DMS114 treated with DMSO at 0.1 percent for 48 hours (cell line): ENCODE measurements at regions not wholly inside any gene's neighbourhood (a gene's known extent, or its start where the extent isn't known, plus 50 kb on each side); places are given as distances from the start of the nearest gene placed in this dataset.
"Not testable (repeated sequence)": the region's sequence is repeated elsewhere in the genome, so short reads cannot be mapped to it uniquely, and the experiment has no call there.

Experiments used
- DNase-seq: peaks from one replicate; lab custom pipeline; 2025; ENCODE audit not compliant: unreplicated experiment; lab: John Stamatoyannopoulos, UW

DNA sequence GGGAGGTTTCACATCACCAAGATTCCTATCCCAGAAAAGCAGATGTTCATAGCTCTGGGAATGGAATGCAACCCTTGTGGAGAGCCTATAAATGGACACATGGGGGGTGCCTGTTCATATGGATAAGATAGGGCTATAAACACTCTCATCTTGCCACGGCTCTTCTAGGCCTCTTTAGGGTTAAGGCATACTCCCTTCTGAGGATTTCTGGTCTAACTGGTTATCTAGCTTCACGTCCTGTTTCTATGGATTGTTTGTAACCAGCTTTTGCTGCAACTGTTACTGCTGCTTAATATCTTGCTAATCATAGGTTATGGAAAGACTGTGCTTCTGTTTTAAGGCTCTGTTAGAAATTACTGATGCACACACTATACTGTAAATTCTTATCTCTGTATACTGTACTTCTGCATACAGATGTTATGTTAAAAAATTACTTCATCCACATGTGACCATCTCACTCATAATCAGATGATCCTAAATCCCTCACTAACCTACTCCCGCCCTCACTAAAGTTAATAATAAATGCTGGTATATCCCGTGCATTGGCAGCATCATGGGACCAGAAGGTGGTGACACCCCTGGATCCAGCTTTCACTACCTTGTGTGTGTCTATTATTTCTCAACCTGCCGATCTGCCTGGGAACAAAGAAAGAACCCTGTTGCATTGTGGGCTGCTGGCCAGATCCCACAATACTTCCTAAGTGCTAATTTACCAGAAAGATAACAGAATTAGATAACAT, 68.7 kb downstream of the PRKAB2 start:
- not testable (repeated sequence) for DNase-seq

GRCh38 chr1:147099192-147099591, 73.1 kb downstream of the PRKAB2 start:
- no peak for DNase-seq

GRCh38 chr1:147098338-147098973, 73.8 kb downstream of the PRKAB2 start:
- peak; percentile 35 for DNase-seq

DNA sequence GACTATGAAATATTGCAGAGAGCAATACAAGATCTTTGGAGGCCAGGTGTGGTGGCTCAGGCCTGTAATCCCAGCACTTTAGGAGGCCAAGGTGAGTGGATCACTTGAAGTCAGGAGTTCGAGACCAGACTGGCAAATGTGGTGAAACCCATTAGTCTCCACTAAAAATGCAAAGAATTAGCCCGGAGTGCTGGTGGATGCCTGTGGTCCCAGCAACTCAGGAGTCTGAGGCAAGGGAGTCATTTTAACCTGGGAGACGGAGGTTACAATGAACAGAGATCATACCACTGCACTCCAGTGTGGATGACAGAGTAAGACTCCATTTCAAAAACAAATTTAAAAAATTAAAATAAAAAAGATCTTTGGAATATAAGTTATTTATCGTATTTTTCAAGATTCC, 76.6 kb downstream of the PRKAB2 start:
- DNase-seq = no peak

DNA sequence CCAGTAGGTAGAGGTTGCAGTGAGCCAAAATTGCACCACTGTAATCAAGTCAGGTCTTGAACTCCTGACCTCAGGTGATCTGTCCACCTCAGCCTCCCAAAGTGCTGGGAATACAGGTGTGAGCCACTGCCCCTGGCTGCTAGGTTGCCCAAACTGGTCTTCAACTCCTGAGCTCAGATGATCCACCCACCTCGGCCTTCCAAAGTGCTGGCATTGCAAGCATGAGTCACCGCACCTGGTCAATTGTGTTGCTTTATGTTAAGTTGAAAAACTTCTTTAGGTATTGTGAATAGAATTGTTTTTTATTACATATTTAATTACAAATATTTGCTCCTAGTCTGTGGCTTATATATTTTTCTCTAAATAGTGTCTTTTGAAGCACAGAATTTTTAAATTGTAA, 80.5 kb downstream of the PRKAB2 start:
- no peak for DNase-seq

- DNase-seq = no peak
Observed at GRCh38 chr1:147089457-147089856, 82.8 kb downstream of the PRKAB2 start.

GRCh38 chr1:147086129-147086528, 86.1 kb downstream of the PRKAB2 start:
- DNase-seq = no peak

DNA sequence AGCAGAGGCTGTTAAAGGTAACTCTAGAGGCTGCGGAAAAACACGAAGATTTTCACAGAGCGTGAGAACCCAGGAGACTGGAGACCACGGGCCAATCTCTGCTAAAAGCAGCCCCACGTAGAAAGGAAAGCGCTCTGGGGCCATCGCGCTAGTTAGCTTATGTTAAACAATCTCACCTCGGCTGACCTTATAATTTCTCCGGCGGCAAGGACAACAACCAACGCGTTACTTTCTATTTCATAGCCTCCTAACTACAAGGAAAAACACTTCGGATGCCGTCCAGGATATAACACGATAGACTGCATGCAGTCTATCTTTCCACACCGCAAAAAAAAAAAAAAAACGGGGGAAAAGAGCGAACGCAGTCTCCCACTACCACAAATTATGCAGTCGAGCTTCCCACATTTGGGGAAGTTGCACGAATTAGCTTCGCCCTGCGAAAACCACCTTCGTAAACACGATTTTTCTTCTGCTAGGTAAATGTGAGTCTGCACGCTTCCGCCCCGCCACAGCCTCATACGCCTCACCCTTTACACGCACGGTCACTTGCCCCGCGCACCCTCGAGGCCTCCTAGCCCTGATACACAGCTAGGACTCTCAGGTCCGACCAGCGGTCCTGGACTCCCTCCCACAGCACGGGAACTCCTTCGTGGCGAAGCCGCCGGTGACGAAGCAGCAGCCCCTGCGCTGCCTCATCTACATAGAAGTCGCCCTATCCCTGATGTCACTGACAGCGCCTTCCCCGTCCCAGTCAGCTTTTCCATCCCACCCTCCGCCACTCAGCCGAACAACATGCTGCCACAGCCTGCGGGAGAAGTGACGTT, 87.8 kb downstream of the PRKAB2 start:
- DNase-seq = peak; percentile 95

DNA sequence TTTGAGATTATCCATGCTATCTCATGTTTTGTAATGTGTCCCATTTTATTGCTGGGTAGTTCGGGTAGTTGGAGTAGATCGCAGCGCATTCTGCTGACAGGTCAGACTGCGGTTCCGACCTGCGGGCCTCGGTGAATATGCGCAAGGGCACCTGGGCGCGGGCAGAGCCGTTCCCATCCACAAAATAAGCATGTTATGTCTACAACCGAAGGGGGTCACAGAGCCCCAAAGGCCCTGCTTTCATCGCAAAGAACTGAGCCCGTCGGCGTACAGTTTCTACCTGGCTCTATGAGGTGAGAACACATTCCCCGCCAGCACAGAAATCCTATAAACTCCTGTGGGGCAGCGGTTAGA, 88.4 kb downstream of the PRKAB2 start:
- DNase-seq = no peak

- DNase-seq = no peak
Observed at GRCh38 chr1:147080671-147081394, 91.4 kb downstream of the PRKAB2 start.

DNA sequence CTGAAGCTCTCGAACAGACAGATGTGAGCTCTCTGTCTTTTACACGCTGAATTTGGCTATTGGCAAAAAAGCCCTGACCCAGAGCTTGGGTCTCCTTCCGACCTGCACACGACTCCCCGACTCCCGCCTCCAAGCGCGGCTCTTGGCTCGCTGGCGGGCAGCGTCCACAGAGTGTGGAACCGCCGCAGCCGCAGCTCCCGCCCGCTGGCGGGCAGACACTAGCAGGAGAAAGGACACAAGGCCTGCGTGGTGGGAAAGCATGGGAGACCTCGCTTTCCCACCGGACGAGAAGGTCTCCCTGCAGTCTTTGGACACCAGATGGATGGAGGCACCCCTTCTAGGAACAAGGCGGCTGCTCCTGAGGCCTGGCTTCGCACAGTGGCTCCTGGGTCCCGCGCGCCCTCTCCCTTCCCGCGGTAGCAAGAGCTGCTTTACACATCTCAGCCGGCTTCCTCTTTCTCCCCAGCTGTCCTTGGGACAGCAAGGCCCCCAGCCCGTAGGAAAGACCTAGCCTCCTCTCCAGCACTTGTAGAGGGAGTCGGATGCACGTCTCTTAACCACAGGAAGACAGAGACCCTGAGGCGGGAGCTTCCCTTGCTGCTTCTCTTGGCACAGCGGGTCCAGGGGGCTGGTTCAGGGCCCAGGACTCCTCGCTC, 92.1 kb downstream of the PRKAB2 start:
- DNase-seq = no peak

DNA sequence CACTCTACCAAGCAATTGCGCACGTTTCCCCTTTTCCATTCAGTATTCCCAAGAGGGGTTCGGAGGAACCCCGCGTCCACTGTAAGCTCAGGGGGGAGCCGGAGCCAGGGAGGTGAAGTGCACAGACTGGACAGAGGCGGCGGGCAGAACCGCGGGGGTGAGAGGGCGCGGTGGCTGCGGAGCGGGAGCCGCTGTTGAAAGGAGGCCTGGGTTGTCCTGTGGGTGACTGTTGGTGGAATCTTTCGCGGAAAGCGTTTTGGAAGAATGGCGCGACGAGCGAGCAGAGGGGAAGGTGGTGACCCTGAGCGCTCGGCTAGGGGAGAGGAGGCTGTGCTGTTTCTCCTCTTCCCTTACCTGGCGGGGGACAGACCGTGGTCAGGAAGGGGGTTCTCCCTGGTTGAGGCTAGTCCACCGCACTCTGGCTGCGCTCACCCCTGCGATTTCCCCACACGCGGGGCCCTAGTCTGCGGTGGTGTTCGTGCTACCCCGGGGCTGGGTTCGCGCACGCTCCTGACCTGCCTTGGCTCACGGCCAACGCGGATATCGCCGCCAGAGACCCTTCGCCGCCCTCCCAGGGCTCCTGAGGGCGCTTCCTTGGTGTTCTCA, 92.8 kb downstream of the PRKAB2 start:
- DNase-seq = no peak

DNA sequence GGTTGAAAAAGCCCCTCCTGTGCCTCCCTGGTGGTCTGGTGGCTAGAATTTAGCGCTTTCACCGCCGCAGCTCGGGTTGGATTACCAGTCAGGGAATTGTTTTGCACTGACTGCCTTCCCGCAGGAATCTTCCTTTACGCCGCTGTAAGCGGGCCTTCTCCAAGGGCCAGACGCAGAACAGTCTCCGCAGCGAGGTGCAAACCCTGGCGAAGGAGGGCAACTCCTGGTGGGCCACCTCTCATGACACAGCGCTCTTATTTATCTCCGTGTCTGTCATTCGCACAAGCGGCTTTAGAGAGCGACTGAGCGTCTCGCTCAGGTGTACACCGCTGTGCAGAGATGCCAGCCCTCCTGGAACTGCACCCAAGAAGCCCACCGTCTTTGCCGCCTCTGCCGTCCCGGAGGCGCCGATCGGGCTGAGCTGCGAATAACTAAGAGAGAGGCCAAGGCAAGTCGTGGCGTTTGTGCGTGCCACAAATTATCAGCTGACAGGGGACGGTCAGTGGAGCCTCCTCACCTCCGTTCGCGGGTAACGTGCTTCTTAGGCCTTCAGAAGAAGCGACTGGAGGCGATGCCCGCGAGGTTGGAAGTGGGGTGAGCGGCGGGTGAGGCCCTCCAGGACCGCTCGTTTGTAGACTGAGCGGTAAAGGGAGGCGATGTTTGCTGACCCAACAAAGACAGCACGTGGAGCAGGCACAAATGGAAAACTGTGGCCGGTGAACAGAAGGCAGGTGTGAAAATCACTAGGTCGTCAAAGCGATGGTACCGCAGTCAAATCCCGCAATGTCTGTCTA, 93.5 kb downstream of the PRKAB2 start:
- DNase-seq = no peak

- DNase-seq = no peak
Observed at GRCh38 chr1:147077936-147078605, 94.2 kb downstream of the PRKAB2 start.

- no peak for DNase-seq
Observed at GRCh38 chr1:147077523-147077922, 94.7 kb downstream of the PRKAB2 start.

GRCh38 chr1:147077081-147077480, 95.2 kb downstream of the PRKAB2 start:
- no peak for DNase-seq

DNA sequence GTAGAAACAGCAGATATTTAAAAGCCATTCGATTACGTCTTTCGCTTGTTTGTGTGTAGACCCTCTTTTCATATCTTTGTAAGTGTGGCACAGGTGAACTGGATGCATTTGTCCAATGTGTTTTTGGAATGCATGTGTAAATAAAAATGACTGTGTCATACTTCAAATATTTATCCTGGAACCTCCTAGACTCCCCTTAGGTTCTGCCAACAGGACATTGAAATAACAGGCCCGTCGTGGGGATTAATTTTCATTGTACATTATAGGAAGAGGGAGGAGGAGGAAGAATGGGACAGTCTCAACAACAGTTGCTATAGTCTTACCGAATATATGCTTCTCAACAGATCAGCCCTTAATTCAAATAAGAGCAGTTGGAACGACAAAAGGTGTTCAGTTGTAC, 95.8 kb downstream of the PRKAB2 start:
- DNase-seq = no peak

DNA sequence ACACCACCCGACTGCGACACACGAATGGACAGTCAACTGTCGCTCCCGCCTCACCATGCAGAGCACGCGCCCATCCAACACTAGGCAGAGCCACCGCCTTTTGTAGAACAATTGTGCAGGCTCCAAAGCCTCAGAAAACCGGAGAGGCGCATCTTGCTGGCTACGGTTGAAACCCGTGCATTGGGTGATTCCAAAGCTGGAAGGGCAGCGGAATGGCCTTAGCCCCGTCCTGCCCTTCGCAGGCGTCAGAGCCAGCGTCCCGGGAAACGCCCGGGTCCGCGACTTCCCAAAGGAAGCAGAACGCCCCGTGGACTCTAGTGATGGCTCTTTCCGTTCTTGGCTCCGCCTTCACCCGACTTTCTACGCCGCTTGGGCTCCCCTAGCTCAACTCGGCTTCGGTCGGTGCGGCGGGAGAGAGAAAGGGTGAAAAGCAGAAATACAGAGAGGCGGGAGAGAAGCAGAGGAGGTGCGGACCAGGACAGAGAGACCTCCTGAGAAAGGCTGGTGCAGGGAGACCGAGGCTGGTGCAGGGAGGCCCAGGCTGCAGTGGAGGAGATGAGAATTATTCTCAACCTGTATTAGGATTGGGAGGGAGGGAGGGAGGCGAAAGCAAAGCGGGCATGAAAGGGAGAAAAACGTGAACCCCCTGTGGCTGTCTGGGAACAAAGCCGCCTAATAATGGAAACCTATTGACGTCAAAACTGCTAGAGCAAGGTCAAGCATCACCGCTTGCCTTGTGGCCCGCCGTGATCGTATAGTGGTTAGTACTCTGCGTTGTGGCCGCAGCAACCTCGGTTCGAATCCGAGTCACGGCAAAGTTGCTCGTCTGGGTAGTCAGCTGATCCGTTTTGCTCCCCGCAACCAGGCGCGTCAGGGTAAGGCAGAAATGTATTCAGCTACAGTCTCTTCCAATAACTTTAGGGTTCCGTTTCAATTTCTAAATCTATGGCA, 99.5 kb downstream of the PRKAB2 start:
- DNase-seq = no peak
